ENCODE measurements at regions not wholly inside any gene's neighbourhood (a gene's known extent, or its start where the extent isn't known, plus 50 kb on each side); places are given as distances from the start of the nearest gene placed in this dataset.

- H2AFZ ChIP-seq (ENCODE audit: low read length): no peak overlapping the region
- H3K27me3 ChIP-seq (ENCODE audit: insufficient read depth, low read length): no peaks in the 10 kb centered on the region
- no peak overlapping the region for H3K4me2 ChIP-seq (ENCODE audit: low read length)
- H3K36me3 ChIP-seq (ENCODE audit: insufficient read depth, low read length): no peaks in the 10 kb centered on the region
- H3K79me2 ChIP-seq (ENCODE audit: insufficient read depth, low read length): no peaks in the 10 kb centered on the region
- H4K20me1 ChIP-seq (ENCODE audit: insufficient read depth, low read length): no peaks in the 10 kb centered on the region
- H3K9ac ChIP-seq (ENCODE audit: low read length): no peak overlapping the region
- H3K4me1 ChIP-seq (ENCODE audit: insufficient read depth, low read length, severe bottlenecking): no peaks in the 10 kb centered on the region
- TF ChIP-seq CTCF (IDR thresholded peaks at IDR 0.05; ENCODE audit: low read length) (no peak), EZH2 (IDR thresholded peaks at IDR 0.05; ENCODE audit: borderline replicate concordance, low read length) (no peak)
- H3K4me3 ChIP-seq (ENCODE audit: low read depth, low read length, poor library complexity, severe bottlenecking): no peak overlapping the region
- no peak overlapping the region for H3K27ac ChIP-seq (ENCODE audit: low read depth, low read length, poor library complexity, severe bottlenecking)
- H3K9me2 ChIP-seq (ENCODE audit: low read depth, low read length): no peaks in the 10 kb centered on the region
- no peaks in the 10 kb centered on the region for H3K9me3 ChIP-seq (ENCODE audit: low read length)
- H3F3A ChIP-seq (ENCODE audit: insufficient read depth, low read length): no peaks in the 10 kb centered on the region
These were observed 52.7 kb upstream of the IVNS1ABP start for GRCh38 chr1:185369786-185370185.

- no peak overlapping the region for H3K4me3 ChIP-seq (ENCODE audit: low read depth, low read length, poor library complexity, severe bottlenecking)
- H3K9ac ChIP-seq (ENCODE audit: low read length): no peak overlapping the region
- no peaks in the 10 kb centered on the region for H3F3A ChIP-seq (ENCODE audit: insufficient read depth, low read length)
- H3K27me3 ChIP-seq (ENCODE audit: insufficient read depth, low read length): no peaks in the 10 kb centered on the region
- no peaks in the 10 kb centered on the region for H3K9me3 ChIP-seq (ENCODE audit: low read length)
- H3K4me1 ChIP-seq (ENCODE audit: insufficient read depth, low read length, severe bottlenecking): no peaks in the 10 kb centered on the region
- no peaks in the 10 kb centered on the region for H3K79me2 ChIP-seq (ENCODE audit: insufficient read depth, low read length)
- TF ChIP-seq CTCF (IDR thresholded peaks at IDR 0.05; ENCODE audit: low read length) (no peak), EZH2 (IDR thresholded peaks at IDR 0.05; ENCODE audit: borderline replicate concordance, low read length) (no peak)
- H3K9me2 ChIP-seq (ENCODE audit: low read depth, low read length): no peaks in the 10 kb centered on the region
- H3K27ac ChIP-seq (ENCODE audit: low read depth, low read length, poor library complexity, severe bottlenecking): no peak overlapping the region
- H2AFZ ChIP-seq (ENCODE audit: low read length): no peak overlapping the region
- H3K36me3 ChIP-seq (ENCODE audit: insufficient read depth, low read length): no peaks in the 10 kb centered on the region
- H4K20me1 ChIP-seq (ENCODE audit: insufficient read depth, low read length): no peaks in the 10 kb centered on the region
- H3K4me2 ChIP-seq (ENCODE audit: low read length): no peak overlapping the region
These were observed 52.0 kb upstream of the IVNS1ABP start for GRCh38 chr1:185368913-185369491.

GRCh38 chr1:185368313-185368855, 51.3 kb upstream of the IVNS1ABP start:
- H3K9ac ChIP-seq (ENCODE audit: low read length): no peak overlapping the region
- H3K36me3 ChIP-seq (ENCODE audit: insufficient read depth, low read length): no peaks in the 10 kb centered on the region
- no peaks in the 10 kb centered on the region for H4K20me1 ChIP-seq (ENCODE audit: insufficient read depth, low read length)
- no peak overlapping the region for H3K4me2 ChIP-seq (ENCODE audit: low read length)
- H3K9me2 ChIP-seq (ENCODE audit: low read depth, low read length): no peaks in the 10 kb centered on the region
- TF ChIP-seq CTCF (IDR thresholded peaks at IDR 0.05; ENCODE audit: low read length) (no peak), EZH2 (IDR thresholded peaks at IDR 0.05; ENCODE audit: borderline replicate concordance, low read length) (no peak)
- H3K27ac ChIP-seq (ENCODE audit: low read depth, low read length, poor library complexity, severe bottlenecking): no peak overlapping the region
- no peaks in the 10 kb centered on the region for H3F3A ChIP-seq (ENCODE audit: insufficient read depth, low read length)
- no peaks in the 10 kb centered on the region for H3K27me3 ChIP-seq (ENCODE audit: insufficient read depth, low read length)
- no peak overlapping the region for H2AFZ ChIP-seq (ENCODE audit: low read length)
- no peaks in the 10 kb centered on the region for H3K4me1 ChIP-seq (ENCODE audit: insufficient read depth, low read length, severe bottlenecking)
- no peaks in the 10 kb centered on the region for H3K9me3 ChIP-seq (ENCODE audit: low read length)
- no peak overlapping the region for H3K4me3 ChIP-seq (ENCODE audit: low read depth, low read length, poor library complexity, severe bottlenecking)
- no peaks in the 10 kb centered on the region for H3K79me2 ChIP-seq (ENCODE audit: insufficient read depth, low read length)
